Astrocyte of the cerebellum (primary cell): ENCODE measurements at regions not wholly inside any gene's neighbourhood (a gene's known extent, or its start where the extent isn't known, plus 50 kb on each side); places are given as distances from the start of the nearest gene placed in this dataset.

Experiments
- DNase-seq: peaks from one replicate; pipeline ENCODE4 v3.0.0-alpha.2; 2011; ENCODE audit warnings: low read depth
- H3K4me3 ChIP-seq: 2 replicates; pipeline ENCODE4 v1.5.1; 2011; ENCODE audit warnings: mild to moderate bottlenecking, low read depth, low read length, moderate library complexity
- in situ Hi-C: cut with HindIII; loops from 2 replicates; pipeline ENCODE4 v1.10.0; 2017; ENCODE audit warnings: low sequenced_read_pairs
- TF ChIP-seq, protein P1 (sequence below): IDR thresholded peaks from 2 replicates; pipeline ENCODE4 v1.5.1; 2012; ENCODE audit warnings: low read length, low read depth, moderate library complexity, mild to moderate bottlenecking; ENCODE audit errors: missing control alignments

DNA sequence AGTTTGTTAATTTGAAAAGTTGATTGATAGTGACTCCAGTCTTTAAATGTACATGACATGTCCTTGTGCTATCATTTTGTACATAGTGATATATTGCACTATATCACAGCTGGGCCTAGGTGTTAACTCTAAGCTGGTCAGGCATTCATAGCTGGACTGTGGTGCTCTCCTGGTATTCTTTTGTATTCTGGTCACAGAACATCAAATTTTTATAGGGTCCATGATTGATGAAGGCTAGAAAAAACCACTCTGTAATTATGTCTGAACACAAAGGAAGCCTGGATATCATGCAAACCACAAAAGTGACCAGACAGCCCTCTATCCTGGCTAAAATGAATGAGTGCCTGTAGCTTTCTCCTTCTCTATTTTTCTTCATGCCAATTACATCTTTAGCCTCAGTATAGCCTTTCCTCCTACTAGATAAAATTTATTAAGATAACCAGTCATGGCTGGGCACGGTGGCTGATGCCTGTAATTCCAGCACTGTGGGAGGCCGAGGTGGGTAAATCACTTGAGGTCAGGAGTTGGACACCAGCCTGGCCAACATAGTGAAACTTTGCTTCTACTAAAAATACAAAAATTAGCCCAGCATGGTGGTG, 134.9 kb upstream of the B3GALT2 start:
- TF ChIP-seq, protein P1, sequence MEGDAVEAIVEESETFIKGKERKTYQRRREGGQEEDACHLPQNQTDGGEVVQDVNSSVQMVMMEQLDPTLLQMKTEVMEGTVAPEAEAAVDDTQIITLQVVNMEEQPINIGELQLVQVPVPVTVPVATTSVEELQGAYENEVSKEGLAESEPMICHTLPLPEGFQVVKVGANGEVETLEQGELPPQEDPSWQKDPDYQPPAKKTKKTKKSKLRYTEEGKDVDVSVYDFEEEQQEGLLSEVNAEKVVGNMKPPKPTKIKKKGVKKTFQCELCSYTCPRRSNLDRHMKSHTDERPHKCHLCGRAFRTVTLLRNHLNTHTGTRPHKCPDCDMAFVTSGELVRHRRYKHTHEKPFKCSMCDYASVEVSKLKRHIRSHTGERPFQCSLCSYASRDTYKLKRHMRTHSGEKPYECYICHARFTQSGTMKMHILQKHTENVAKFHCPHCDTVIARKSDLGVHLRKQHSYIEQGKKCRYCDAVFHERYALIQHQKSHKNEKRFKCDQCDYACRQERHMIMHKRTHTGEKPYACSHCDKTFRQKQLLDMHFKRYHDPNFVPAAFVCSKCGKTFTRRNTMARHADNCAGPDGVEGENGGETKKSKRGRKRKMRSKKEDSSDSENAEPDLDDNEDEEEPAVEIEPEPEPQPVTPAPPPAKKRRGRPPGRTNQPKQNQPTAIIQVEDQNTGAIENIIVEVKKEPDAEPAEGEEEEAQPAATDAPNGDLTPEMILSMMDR = no peak
- peak; percentile 81 for DNase-seq
- in situ Hi-C loops = loop anchor here (5.0 kb wide), 1 partner anchor 39 kb away; no protein-coding TSS in a partner anchor
- H3K4me3 ChIP-seq = no peak overlapping the region

DNA sequence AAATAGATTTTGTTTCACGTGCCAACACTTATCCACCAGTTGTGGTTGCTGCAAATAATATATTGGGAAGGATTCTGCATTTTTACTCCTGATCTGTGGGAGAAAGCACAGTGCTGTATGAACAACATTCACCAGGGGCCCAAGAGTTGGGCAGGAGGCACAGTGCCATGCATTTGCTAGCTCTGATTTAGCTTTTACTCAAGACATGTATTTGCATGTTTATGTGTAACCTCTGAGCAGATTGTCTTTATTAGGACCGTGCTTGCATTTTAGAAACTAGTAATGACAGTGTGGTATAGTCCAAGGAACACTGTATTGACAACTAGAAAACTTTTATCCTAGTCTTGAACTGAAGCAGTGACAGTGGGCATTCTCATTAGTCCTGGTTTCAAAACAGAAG, 133.9 kb upstream of the B3GALT2 start:
- no peak overlapping the region for H3K4me3 ChIP-seq
- TF ChIP-seq, protein P1 = no peak
- no peak for DNase-seq
- in situ Hi-C loops = loop anchor here (5.0 kb wide), 1 partner anchor 38 kb away; no protein-coding TSS in a partner anchor

DNA sequence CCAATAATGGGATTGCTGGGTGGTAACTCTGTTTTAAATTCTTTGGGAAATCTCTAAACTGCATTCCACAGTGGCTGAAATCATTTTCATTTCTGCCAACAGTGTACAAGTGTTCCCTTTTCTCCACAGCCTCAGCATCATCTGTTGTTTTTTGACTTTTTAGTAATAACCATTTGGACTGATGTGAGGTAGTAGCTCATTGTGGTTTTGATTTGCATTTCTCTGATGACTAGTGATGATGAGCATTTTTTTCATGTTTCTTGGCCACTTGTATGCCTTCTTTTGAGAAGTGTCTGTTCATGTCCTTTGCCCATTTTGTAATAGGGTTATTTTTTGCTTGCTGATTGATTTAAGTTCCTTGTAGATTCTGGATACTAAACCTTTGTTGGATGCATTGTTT, 131.9 kb upstream of the B3GALT2 start:
- in situ Hi-C loops = no loop called here
- no peak for DNase-seq
- TF ChIP-seq, protein P1 = no peak
- H3K4me3 ChIP-seq = no peak overlapping the region

DNA sequence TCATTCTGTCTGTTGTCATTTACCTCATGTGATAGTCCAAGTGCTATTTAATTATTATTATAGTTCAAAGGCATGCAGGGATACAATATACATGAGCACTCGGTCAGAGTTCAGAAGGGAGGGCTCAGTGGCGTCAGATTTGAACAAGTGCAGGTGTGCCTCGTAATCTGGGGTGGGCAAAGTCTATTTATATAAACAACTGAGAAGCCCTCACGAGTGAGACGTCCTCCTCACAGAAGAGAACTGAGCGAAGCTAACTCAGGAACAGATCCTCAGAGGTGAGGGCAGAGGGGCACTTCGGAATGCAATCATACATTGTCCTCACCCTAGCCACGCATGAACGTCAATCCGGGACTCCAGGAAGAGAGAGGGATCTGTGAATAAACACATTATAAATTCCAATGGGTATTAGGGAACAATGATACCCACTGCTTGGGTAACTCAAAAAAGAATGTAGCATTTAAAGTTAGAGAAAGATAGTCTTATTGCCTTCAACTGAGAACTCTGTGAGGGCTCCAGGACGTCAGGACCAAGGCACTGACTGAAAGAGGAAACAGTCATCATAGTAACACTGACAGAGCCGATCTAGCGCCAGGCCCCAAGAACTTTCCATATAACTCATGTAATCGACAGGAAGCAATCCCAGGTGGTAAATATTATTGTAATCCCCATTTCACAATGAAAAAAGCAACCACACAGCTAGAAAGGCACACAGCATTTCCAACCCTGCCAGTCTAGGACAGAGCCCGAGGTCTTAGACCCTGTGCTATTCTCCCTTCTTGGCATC, 127.1 kb upstream of the B3GALT2 start:
- TF ChIP-seq, protein P1 = no peak
- DNase-seq = no peak
- in situ Hi-C loops = no loop called here
- H3K4me3 ChIP-seq = no peak overlapping the region

DNA sequence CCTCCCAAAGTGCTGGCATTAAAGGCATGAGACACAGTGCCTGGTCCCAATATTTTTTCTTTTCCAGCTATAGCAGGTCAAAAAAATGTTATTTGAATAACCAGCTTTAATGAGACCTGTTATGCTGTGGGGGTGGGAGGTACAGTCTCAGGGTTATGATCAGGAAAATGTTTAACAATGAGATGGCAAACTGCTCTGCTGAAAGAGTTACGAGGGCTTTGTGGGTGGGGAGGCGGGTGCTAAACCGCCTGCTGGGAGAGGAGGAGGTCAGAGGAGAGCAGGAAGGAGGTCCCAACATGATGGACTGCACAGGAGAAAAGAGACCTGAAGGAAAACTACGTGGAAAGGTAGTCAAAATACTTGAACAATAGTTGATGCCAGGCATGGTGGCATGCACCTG, 126.0 kb upstream of the B3GALT2 start:
- in situ Hi-C loops = no loop called here
- TF ChIP-seq, protein P1 = no peak
- no peak for DNase-seq
- H3K4me3 ChIP-seq = no peak overlapping the region

DNA sequence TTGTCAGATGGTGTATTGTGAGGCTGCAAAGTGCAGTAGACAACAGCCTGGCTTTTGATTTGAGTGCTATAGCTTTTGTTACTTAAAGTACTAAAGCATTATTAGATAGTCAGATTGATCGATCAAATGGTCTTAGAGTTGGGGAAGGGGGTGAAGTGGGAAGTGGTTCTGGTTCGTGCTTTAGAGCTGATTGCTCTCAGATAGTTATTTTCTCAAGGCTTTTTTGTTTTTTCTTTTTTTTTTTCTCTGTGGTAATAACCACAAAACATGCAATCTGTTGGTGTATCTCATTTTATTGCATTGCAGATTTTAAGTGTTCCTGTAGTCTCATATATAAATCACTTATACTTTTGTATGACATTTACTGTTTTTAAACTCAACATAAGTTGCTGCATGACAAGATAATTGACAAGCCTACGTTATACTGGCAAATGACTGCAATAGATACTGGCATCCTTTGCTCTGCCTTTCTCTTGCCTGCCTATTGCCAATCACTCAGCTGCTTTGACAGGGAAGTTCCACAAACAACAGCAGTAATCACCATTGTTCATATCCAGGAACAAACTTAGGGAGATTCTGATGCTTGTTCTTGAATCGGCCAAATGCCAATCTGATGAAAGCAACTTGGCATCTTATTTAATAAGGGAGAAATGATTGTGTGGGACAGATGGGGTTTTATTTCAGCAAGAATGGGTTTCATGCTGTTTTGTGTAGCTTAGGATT, 125.0 kb upstream of the B3GALT2 start:
- TF ChIP-seq, protein P1 = no peak
- in situ Hi-C loops = no loop called here
- H3K4me3 ChIP-seq = no peak overlapping the region
- DNase-seq = no peak
